ENCODE measurements at regions not wholly inside any gene's neighbourhood (a gene's known extent, or its start where the extent isn't known, plus 50 kb on each side); places are given as distances from the start of the nearest gene placed in this dataset.

- Mint-ChIP-seq H3K4me3 (no peak overlapping the region), H3K27ac (no peak overlapping the region), H3K36me3 (ENCODE audit: insufficient read depth in 1 of 3, low read depth in 3 of 3) (peaks cover 0 to 3% (median 2%) of the 10 kb centered on the region in 3 experiments; a peak in 2 of 7 replicates), H3K4me1 (peaks cover 30 to 39% of the 10 kb centered on the region in 2 experiments), H3K9me3 (peaks cover 0 to 4% of the 10 kb centered on the region in 2 experiments; a peak in 3 of 5 replicates), H3K27me3 (ENCODE audit: low read depth) (peaks cover 3% of the 10 kb centered on the region)
- no peak overlapping the region for H3K4me2 ChIP-seq (ENCODE audit: insufficient read depth, insufficient read length, low read length)
- no peak overlapping the region for H3K9ac ChIP-seq (ENCODE audit: extremely low read depth, insufficient read length, low read length)
- no peak overlapping the region for H2BK12ac ChIP-seq (ENCODE audit: insufficient read length, low read depth, low read length)
- H2BK15ac ChIP-seq (ENCODE audit: low read depth, low read length) = no peak overlapping the region
- no peaks in the 10 kb centered on the region for H3K23me2 ChIP-seq (ENCODE audit: insufficient read length, low read depth, low read length, poor library complexity, severe bottlenecking)
- no peak overlapping the region for H3K56ac ChIP-seq (ENCODE audit: insufficient read length, low read depth, low read length)
- no peak overlapping the region for H3K27ac ChIP-seq (ENCODE audit: insufficient read length, low read depth, low read length)
- H3K18ac ChIP-seq (ENCODE audit: insufficient read length, low read depth, low read length) = no peak overlapping the region
- no peak overlapping the region for H2BK5ac ChIP-seq (ENCODE audit: insufficient read length, low read length)
- DNase-seq = no peak
- no peak overlapping the region for H3K4ac ChIP-seq (ENCODE audit: low read depth, low read length)
- H4K5ac ChIP-seq (ENCODE audit: insufficient read length, low read depth, low read length) = no peak overlapping the region
- TF ChIP-seq, protein P1, sequence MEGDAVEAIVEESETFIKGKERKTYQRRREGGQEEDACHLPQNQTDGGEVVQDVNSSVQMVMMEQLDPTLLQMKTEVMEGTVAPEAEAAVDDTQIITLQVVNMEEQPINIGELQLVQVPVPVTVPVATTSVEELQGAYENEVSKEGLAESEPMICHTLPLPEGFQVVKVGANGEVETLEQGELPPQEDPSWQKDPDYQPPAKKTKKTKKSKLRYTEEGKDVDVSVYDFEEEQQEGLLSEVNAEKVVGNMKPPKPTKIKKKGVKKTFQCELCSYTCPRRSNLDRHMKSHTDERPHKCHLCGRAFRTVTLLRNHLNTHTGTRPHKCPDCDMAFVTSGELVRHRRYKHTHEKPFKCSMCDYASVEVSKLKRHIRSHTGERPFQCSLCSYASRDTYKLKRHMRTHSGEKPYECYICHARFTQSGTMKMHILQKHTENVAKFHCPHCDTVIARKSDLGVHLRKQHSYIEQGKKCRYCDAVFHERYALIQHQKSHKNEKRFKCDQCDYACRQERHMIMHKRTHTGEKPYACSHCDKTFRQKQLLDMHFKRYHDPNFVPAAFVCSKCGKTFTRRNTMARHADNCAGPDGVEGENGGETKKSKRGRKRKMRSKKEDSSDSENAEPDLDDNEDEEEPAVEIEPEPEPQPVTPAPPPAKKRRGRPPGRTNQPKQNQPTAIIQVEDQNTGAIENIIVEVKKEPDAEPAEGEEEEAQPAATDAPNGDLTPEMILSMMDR (conservative IDR thresholded peaks at IDR 0.05) = no peak
- no peaks in the 10 kb centered on the region for H3K79me2 ChIP-seq (ENCODE audit: insufficient read depth, low read length)
- H4K20me1 ChIP-seq (ENCODE audit: control insufficient read depth, insufficient read depth, insufficient read length) = no peaks in the 10 kb centered on the region
- no peaks in the 10 kb centered on the region; the same call in 1 of the 2 replicates for H3K4me1 ChIP-seq (ENCODE audit: insufficient read depth, low read length)
- H2BK120ac ChIP-seq (ENCODE audit: low read depth, low read length, poor library complexity, severe bottlenecking) = no peak overlapping the region
- H2AFZ ChIP-seq (ENCODE audit: low read length) = no peak overlapping the region
- H3T11ph ChIP-seq (ENCODE audit: low read length) = no peak overlapping the region
- H4K91ac ChIP-seq (ENCODE audit: insufficient read length, low read depth, low read length) = no peak overlapping the region
- H3K9me3 ChIP-seq (ENCODE audit: control insufficient read depth, low read depth, low read length) = no peaks in the 10 kb centered on the region
- no peak overlapping the region for H2BK20ac ChIP-seq (ENCODE audit: low read depth, low read length, poor library complexity, severe bottlenecking)
- no peak overlapping the region for H3K23ac ChIP-seq (ENCODE audit: insufficient read length, low read depth, low read length)
- H3K79me1 ChIP-seq (ENCODE audit: insufficient read depth, low read depth, low read length, poor library complexity, severe bottlenecking) = no peaks in the 10 kb centered on the region
- H2AK5ac ChIP-seq (ENCODE audit: insufficient read length, low read length) = no peak overlapping the region
- no peaks in the 10 kb centered on the region; the same call in 1 of the 2 replicates for H3K27me3 ChIP-seq (ENCODE audit: insufficient read depth, low read length)
- no CpG with 5 or more reads among the region's 11 CpGs for WGBS (ENCODE audit: extremely low coverage, insufficient read length, low lambda C conversion rate)
- no peak overlapping the region; the same call in 1 of the 2 replicates for H3K14ac ChIP-seq (ENCODE audit: insufficient read depth, low read length)
- H4K8ac ChIP-seq (replicated peaks; ENCODE audit: insufficient read length, low read depth, low read length) = no peak overlapping the region
These were observed 58.2 kb upstream of the CHST15 start for GRCh38 chr10:124151466-124152095.
